Heart left ventricle (tissue), 13 donors: ENCODE measurements at regions not wholly inside any gene's neighbourhood (a gene's known extent, or its start where the extent isn't known, plus 50 kb on each side); places are given as distances from the start of the nearest gene placed in this dataset.

Source experiments
- POLR2A ChIP-seq, 2 donors: fragments of 450-650 bp; IDR thresholded peaks; one replicate each; pipeline ENCODE4 v1.6.1; 2017; ENCODE audit warnings: antibody characterized with exemption in 2 of 2, mild to moderate bottlenecking in 2 of 2, moderate library complexity in 2 of 2
- TF ChIP-seq, protein P1 (sequence below), 12 donors: fragments of 200-600 bp; sonication (generic) in 4 of 12; IDR thresholded peaks; one replicate each; pipeline versions ENCODE4 v1.5.0 to v1.8.0; 2018 to 2022; ENCODE audit warnings: antibody characterized with exemption in 12 of 12, mild to moderate bottlenecking in 5 of 12
- donor health status: ischemic (EF 13 %, LVEDD 7.1; RV severe dilation, severe dysfunction).
- donor health status: DM: no; HTN: yes; CAD: no.
- donor health status: DM: no; HTN: no; CAD: no.
- donor health status: ischemic (EF 25% LVEDD 6.9; RV normal size, moderate dysfunction).
- donor health status: ischemic (EF 25% LVEDD 5.7; RV mildly dilated, moderate dysfunction).
- donor health status: ischemic (EF 35%, LVEDD 5.7; RV mildly dilated, moderate dysfunction).
- donor health status: nonischemic (EF 11% LVEDD 7.7; RV severe dilation, severe dysfunction).
- donor health status: DM: yes; HTN: yes; CAD: no.
- donor health status: PGD.
- donor health status: ischemic (EF 29% LVEDD 5.4; RV normal size, mild dysfunction).
- donor health status: nonischemic (EF 23%, LVEDD 6.1; RV moderate dilation, normal function).

DNA sequence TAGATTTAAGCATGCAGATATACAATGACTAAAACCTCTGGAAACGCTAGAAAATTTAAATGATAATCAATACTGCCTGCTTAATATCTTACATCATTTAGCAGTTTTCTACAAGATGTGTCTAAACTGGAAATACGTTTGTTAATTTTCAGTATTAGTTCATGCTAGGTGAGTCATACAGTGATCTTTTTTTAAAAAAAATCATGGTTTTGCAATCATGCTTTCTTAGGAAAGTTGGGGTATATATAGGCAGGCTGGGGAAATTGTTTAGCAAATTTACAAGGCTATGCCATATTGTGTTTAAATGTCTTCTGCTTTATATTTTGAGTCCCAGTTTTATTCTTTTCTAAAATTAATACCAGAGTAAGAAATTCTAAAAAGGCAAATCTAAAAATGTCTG, 245.4 kb upstream of the SPRY2 start:
- TF ChIP-seq, protein P1, sequence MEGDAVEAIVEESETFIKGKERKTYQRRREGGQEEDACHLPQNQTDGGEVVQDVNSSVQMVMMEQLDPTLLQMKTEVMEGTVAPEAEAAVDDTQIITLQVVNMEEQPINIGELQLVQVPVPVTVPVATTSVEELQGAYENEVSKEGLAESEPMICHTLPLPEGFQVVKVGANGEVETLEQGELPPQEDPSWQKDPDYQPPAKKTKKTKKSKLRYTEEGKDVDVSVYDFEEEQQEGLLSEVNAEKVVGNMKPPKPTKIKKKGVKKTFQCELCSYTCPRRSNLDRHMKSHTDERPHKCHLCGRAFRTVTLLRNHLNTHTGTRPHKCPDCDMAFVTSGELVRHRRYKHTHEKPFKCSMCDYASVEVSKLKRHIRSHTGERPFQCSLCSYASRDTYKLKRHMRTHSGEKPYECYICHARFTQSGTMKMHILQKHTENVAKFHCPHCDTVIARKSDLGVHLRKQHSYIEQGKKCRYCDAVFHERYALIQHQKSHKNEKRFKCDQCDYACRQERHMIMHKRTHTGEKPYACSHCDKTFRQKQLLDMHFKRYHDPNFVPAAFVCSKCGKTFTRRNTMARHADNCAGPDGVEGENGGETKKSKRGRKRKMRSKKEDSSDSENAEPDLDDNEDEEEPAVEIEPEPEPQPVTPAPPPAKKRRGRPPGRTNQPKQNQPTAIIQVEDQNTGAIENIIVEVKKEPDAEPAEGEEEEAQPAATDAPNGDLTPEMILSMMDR (IDR thresholded peaks at IDR 0.05): no peak
- TF ChIP-seq POLR2A (IDR thresholded peaks at IDR 0.05): no peak
